ENCODE measurements at regions not wholly inside any gene's neighbourhood (a gene's known extent, or its start where the extent isn't known, plus 50 kb on each side); places are given as distances from the start of the nearest gene placed in this dataset.

DNA sequence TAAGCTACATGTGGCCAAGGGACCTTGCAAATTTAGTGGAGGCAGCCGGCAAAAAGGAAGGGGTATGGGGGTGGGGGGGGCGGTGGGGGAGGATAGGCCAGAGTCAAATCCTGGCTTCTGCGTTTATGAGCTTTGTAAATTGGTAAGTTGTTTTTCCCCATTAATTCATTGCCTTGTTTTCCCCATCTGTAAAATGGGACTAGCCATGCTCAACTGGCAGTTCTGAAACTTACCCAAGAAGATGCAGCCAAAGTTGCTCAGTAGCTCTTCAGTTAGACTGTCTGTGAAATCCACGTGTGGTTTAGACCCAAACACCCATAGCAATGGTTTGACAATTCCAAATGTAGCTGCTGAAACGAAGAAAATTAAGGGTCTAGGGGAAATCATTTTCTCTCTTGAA lies 52.3 kb upstream of the FAM89A start:
- TF ChIP-seq, protein P1, sequence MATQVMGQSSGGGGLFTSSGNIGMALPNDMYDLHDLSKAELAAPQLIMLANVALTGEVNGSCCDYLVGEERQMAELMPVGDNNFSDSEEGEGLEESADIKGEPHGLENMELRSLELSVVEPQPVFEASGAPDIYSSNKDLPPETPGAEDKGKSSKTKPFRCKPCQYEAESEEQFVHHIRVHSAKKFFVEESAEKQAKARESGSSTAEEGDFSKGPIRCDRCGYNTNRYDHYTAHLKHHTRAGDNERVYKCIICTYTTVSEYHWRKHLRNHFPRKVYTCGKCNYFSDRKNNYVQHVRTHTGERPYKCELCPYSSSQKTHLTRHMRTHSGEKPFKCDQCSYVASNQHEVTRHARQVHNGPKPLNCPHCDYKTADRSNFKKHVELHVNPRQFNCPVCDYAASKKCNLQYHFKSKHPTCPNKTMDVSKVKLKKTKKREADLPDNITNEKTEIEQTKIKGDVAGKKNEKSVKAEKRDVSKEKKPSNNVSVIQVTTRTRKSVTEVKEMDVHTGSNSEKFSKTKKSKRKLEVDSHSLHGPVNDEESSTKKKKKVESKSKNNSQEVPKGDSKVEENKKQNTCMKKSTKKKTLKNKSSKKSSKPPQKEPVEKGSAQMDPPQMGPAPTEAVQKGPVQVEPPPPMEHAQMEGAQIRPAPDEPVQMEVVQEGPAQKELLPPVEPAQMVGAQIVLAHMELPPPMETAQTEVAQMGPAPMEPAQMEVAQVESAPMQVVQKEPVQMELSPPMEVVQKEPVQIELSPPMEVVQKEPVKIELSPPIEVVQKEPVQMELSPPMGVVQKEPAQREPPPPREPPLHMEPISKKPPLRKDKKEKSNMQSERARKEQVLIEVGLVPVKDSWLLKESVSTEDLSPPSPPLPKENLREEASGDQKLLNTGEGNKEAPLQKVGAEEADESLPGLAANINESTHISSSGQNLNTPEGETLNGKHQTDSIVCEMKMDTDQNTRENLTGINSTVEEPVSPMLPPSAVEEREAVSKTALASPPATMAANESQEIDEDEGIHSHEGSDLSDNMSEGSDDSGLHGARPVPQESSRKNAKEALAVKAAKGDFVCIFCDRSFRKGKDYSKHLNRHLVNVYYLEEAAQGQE (IDR thresholded peaks at IDR 0.05; ENCODE audit: insufficient read depth in 1 of 2, low read depth in 2 of 2, low read length in 2 of 2), result no peak
- TF ChIP-seq TAF1 (IDR thresholded peaks at IDR 0.05; ENCODE audit: borderline replicate concordance, insufficient read depth, low read length) (no peak), FOXP2 (optimal IDR thresholded peaks at IDR 0.05; ENCODE audit: borderline replicate concordance, extremely low read depth, extremely low read length, insufficient read depth) (no peak), SIN3A (IDR thresholded peaks at IDR 0.05; ENCODE audit: borderline replicate concordance, insufficient read depth, low read length) (no peak)

Data from PFSK-1 (cell line).